Adrenal gland (tissue), 9 donors: ENCODE measurements at regions not wholly inside any gene's neighbourhood (a gene's known extent, or its start where the extent isn't known, plus 50 kb on each side); places are given as distances from the start of the nearest gene placed in this dataset.
A peak's percentile ranks its signal among the peaks of the same experiment; 100 is the strongest.

Experiments used
- DNase-seq, 7 donors: peaks; one replicate each; pipeline ENCODE4 v3.0.0-alpha.2; 2019 to 2020
- H3K27ac ChIP-seq, 5 donors: fragments of 200-600 bp; sonication (generic) in 4 of 5; 1 replicate in 3 of 5; 2 replicates in 2 of 5; pipeline versions ENCODE4 v1.5.1 to v1.8.0; 2016 to 2020; ENCODE audit warnings: mild to moderate bottlenecking in 1 of 5
- H3K27me3 ChIP-seq: fragments of 200-600 bp; 2 replicates; pipeline ENCODE4 v1.8.0; 2021
- H3K36me3 ChIP-seq, 2 donors: fragments of 200-600 bp; replicated peaks in 1 of 2; 1 replicate in 1 of 2; 2 replicates in 1 of 2; pipeline versions ENCODE4 v1.5.1 to v1.8.0; 2018 to 2022
- H3K4me1 ChIP-seq, 2 donors: fragments of 200-600 bp; replicated peaks in 1 of 2; 1 replicate in 1 of 2; 2 replicates in 1 of 2; pipeline versions ENCODE4 v1.5.1 to v1.8.0; 2018 to 2021
- H3K4me3 ChIP-seq, 4 donors: fragments of 200-600 bp; sonication (generic) in 3 of 4; one replicate each; pipeline ENCODE4 v1.5.1; 2016 to 2018
- H3K9me3 ChIP-seq, 3 donors: fragments of 200-600 bp; sonication (generic) in 1 of 3; replicated peaks in 1 of 3; 1 replicate in 2 of 3; 2 replicates in 1 of 3; pipeline versions ENCODE4 v1.5.1 to v1.8.0; 2016 to 2021
- CTCF ChIP-seq, 6 experiments: fragments of 450-650 bp in 4 of 6; fragments of 200-600 bp in 2 of 6; sonication (generic) in 1 of 6; IDR thresholded peaks; 1 replicate in 5 of 6; 2 replicates in 1 of 6; pipeline versions ENCODE4 v1.5.1 to v1.8.0; 2016 to 2021; ENCODE audit warnings: antibody characterized with exemption in 6 of 6, mild to moderate bottlenecking in 2 of 6, moderate library complexity in 1 of 6
- POLR2A ChIP-seq, 2 donors: fragments of 450-650 bp; IDR thresholded peaks; one replicate each; pipeline ENCODE4 v1.6.1; 2017; ENCODE audit warnings: antibody characterized with exemption in 2 of 2, mild to moderate bottlenecking in 2 of 2, moderate library complexity in 1 of 2
- WGBS, 4 donors: extraction: QIAGEN DNeasy Blood & Tissue Kit in 2 of 4; methylation state at CpG; one replicate each; pipeline versions ENCODE4 v1.1.5 to v1.1.7; 2013 to 2017; 5-methylcytosine and 5-hydroxymethylcytosine counted together
- intact Hi-C, 2 donors: fragments of 100-400 bp; cut with DNase I; formaldehyde crosslinking; loops; one replicate each; pipeline versions ENCODE4 v1.14.1 to v1.15.0; 2022 to 2023
- donor health status: healthy with polysubstance abuse.
- donor health status: Bipolar disorder and iron deficiency.
- donor health status: DM: yes; HTN: yes; CAD: no.
- donor health status: DM: no; HTN: no; CAD: no.
- donor health status: DM: no; HTN: no; CAD: no.

- intact Hi-C loops: no loop called here
- TF ChIP-seq CTCF (IDR thresholded peaks at IDR 0.05) (no peak), POLR2A (IDR thresholded peaks at IDR 0.05) (no peak)
- H3K36me3 ChIP-seq: no peaks in the 10 kb centered on the region
- peaks cover 0 to 4% (median 0%) of the 10 kb centered on the region in 3 donors for H3K9me3 ChIP-seq
- 79 to 90% (median 87%) methylated on average over 2 of the region's 2 CpGs for whole genome bisulfite sequencing, 4 donors
- peaks cover 8 to 19% of the 10 kb centered on the region in 2 donors for H3K4me1 ChIP-seq
- H3K27me3 ChIP-seq: no peaks in the 10 kb centered on the region
- H3K4me3 ChIP-seq: no peak overlapping the region
- H3K27ac ChIP-seq: peak overlapping the region in 1 of 5 donors; percentile 19
- no peak for DNase-seq
Observed at GRCh38 chr7:138354066-138354465, 106.0 kb upstream of the TRIM24 start.

GRCh38 chr7:138355254-138355653, 104.8 kb upstream of the TRIM24 start:
- intact Hi-C loops: no loop called here
- DNase-seq: no peak
- WGBS, 4 donors: 92 to 98% (median 93%) methylated on average over 3 of the region's 3 CpGs
- Histone ChIP-seq H3K27ac (no peak overlapping the region), H3K4me1 (peaks cover 8 to 19% of the 10 kb centered on the region in 2 donors), H3K36me3 (no peaks in the 10 kb centered on the region), H3K4me3 (no peak overlapping the region), H3K27me3 (no peaks in the 10 kb centered on the region), H3K9me3 (peaks cover 0 to 4% (median 0%) of the 10 kb centered on the region in 3 donors)
- no peak for TF ChIP-seq POLR2A (IDR thresholded peaks at IDR 0.05)
- TF ChIP-seq CTCF (IDR thresholded peaks at IDR 0.05): no peak

GRCh38 chr7:138358850-138359341, 101.2 kb upstream of the TRIM24 start:
- Histone ChIP-seq H3K9me3 (no peaks in the 10 kb centered on the region), H3K4me1 (no peaks in the 10 kb centered on the region), H3K27me3 (no peaks in the 10 kb centered on the region), H3K36me3 (no peaks in the 10 kb centered on the region), H3K27ac (no peak overlapping the region), H3K4me3 (no peak overlapping the region)
- WGBS, 4 donors: 84 to 96% (median 93%) methylated on average over 7 of the region's 7 CpGs
- intact Hi-C loops: no loop called here
- DNase-seq: no peak
- TF ChIP-seq CTCF (IDR thresholded peaks at IDR 0.05) (no peak), POLR2A (IDR thresholded peaks at IDR 0.05) (no peak)

GRCh38 chr7:138359870-138360559, 100.0 kb upstream of the TRIM24 start:
- WGBS, 4 donors: 72 to 90% (median 84%) methylated on average over 6 of the region's 6 CpGs
- no peak for TF ChIP-seq CTCF (IDR thresholded peaks at IDR 0.05)
- TF ChIP-seq POLR2A (IDR thresholded peaks at IDR 0.05): no peak
- H3K4me1 ChIP-seq: no peaks in the 10 kb centered on the region
- no peaks in the 10 kb centered on the region for H3K27me3 ChIP-seq
- no peak overlapping the region for H3K27ac ChIP-seq
- H3K9me3 ChIP-seq: no peaks in the 10 kb centered on the region
- H3K4me3 ChIP-seq: no peak overlapping the region
- intact Hi-C loops: no loop called here
- no peak for DNase-seq
- no peaks in the 10 kb centered on the region for H3K36me3 ChIP-seq
